Heart right ventricle (tissue), 16 donors: ENCODE measurements at regions not wholly inside any gene's neighbourhood (a gene's known extent, or its start where the extent isn't known, plus 50 kb on each side); places are given as distances from the start of the nearest gene placed in this dataset.
A peak's percentile ranks its signal among the peaks of the same experiment; 100 is the strongest.

ENCODE experiments used
- ATAC-seq, 8 donors: fragments of 200-7000 bp; cut with Tn5 transposase; one replicate each; pipeline ENCODE4 v1.9.1; 2020; ENCODE audit warnings: mild to moderate bottlenecking in 8 of 8, moderate library complexity in 8 of 8, moderate number of reproducible peaks in 1 of 8
- DNase-seq, 2 donors: peaks; one replicate each; pipeline ENCODE4 v3.0.0-alpha.2; 2020
- H3K27ac ChIP-seq, 10 donors: fragments of 200-600 bp; sonication (generic) in 2 of 10; one replicate each; pipeline versions ENCODE4 v1.5.0 to v1.8.0; 2020 to 2022; ENCODE audit warnings: mild to moderate bottlenecking in 3 of 10
- H3K27me3 ChIP-seq, 7 donors: fragments of 200-600 bp; one replicate each; pipeline ENCODE4 v1.8.0; 2021 to 2022; ENCODE audit warnings: mild to moderate bottlenecking in 2 of 7
- H3K36me3 ChIP-seq, 9 donors: fragments of 200-600 bp; sonication (generic) in 1 of 9; one replicate each; pipeline versions ENCODE4 v1.5.0 to v1.8.0; 2020 to 2022; ENCODE audit warnings: mild to moderate bottlenecking in 2 of 9
- H3K4me1 ChIP-seq, 9 donors: fragments of 200-600 bp; sonication (generic) in 1 of 9; one replicate each; pipeline versions ENCODE4 v1.5.0 to v1.8.0; 2020 to 2022; ENCODE audit warnings: mild to moderate bottlenecking in 4 of 9
- H3K4me3 ChIP-seq, 10 donors: fragments of 200-600 bp; sonication (generic) in 2 of 10; one replicate each; pipeline versions ENCODE4 v1.5.0 to v1.8.0; 2020 to 2022; ENCODE audit warnings: mild to moderate bottlenecking in 7 of 10, moderate library complexity in 2 of 10
- H3K9me3 ChIP-seq, 11 donors: fragments of 200-600 bp in 10 of 11; sonication (generic) in 2 of 11; one replicate each; pipeline versions ENCODE4 v1.5.0 to v1.8.0; 2013 to 2022; ENCODE audit warnings: mild to moderate bottlenecking in 2 of 11, control low read depth in 1 of 11, moderate library complexity in 1 of 11
- CTCF ChIP-seq, 9 donors: fragments of 200-600 bp; sonication (generic) in 2 of 9; IDR thresholded peaks; one replicate each; pipeline versions ENCODE4 v1.5.0 to v1.8.0; 2021 to 2022; ENCODE audit warnings: antibody characterized with exemption in 9 of 9, mild to moderate bottlenecking in 5 of 9, moderate library complexity in 1 of 9
- WGBS, 2 donors: extraction: QIAGEN DNeasy Blood & Tissue Kit; methylation state at CpG; one replicate each; pipeline ENCODE4 v1.1.7; 2013; ENCODE audit warnings: inconsistent platforms in 1 of 2; 5-methylcytosine and 5-hydroxymethylcytosine counted together
- intact Hi-C, 10 donors: fragments of 100-400 bp; cut with DNase I; formaldehyde crosslinking; loops; one replicate each; pipeline versions ENCODE4 v1.11.1 to v1.14.2; 2022
- donor health status: Arrhythmogenic right ventricular cardiomyopathy.
- donor health status: ischemic (EF 13 %, LVEDD 7.1; RV severe dilation, severe dysfunction).
- donor health status: healthy with polysubstance abuse.
- donor health status: DM: no; HTN: yes; CAD: no.
- donor health status: DM: no; HTN: no; CAD: no.
- donor health status: ischemic (EF 25% LVEDD 6.9; RV normal size, moderate dysfunction).
- donor health status: ischemic (EF 25% LVEDD 5.7; RV mildly dilated, moderate dysfunction).
- donor health status: healthy.
- donor health status: DM: yes; HTN: yes; CAD: no.
- donor health status: Ischemic cardiomyopathy.
- donor health status: ischemic (EF 35%, LVEDD 5.7; RV mildly dilated, moderate dysfunction).
- donor health status: nonischemic (EF 11% LVEDD 7.7; RV severe dilation, severe dysfunction).
- donor health status: DM: yes; HTN: yes; CAD: no.
- donor health status: PGD.
- donor health status: ischemic (EF 29% LVEDD 5.4; RV normal size, mild dysfunction).
- donor health status: nonischemic (EF 23%, LVEDD 6.1; RV moderate dilation, normal function).

- no peak for TF ChIP-seq CTCF (IDR thresholded peaks at IDR 0.05)
- 81 to 90% methylated on average over 7 to 8 of the region's 8 CpGs for WGBS, 2 donors
- Histone ChIP-seq H3K27me3 (peaks cover 0 to 22% (median 11%) of the 10 kb centered on the region in 7 donors), H3K9me3 (no peaks in the 10 kb centered on the region), H3K36me3 (no peaks in the 10 kb centered on the region), H3K4me3 (no peak overlapping the region), H3K27ac (no peak overlapping the region), H3K4me1 (peaks cover 18 to 52% (median 30%) of the 10 kb centered on the region in 9 donors)
- DNase-seq (no peak), ATAC-seq (no peak)
- intact Hi-C loops: no loop called here
These were observed 99.2 kb upstream of the FOXP4 start for GRCh38 chr6:41446907-41447545.

GRCh38 chr6:41448256-41448655 lies 97.9 kb upstream of the FOXP4 start:
- no peak for TF ChIP-seq CTCF (IDR thresholded peaks at IDR 0.05)
- no peak overlapping the region for H3K4me3 ChIP-seq
- no peak overlapping the region for H3K27ac ChIP-seq
- no peak for ATAC-seq
- no peak for DNase-seq
- H3K9me3 ChIP-seq: no peaks in the 10 kb centered on the region
- H3K4me1 ChIP-seq: peaks cover 17 to 47% (median 30%) of the 10 kb centered on the region in 9 donors
- intact Hi-C loops: no loop called here
- H3K27me3 ChIP-seq: peaks cover 0 to 10% (median 0%) of the 10 kb centered on the region in 7 donors
- 100% methylated on average over 1 of the region's 1 CpG for WGBS, 2 donors
- H3K36me3 ChIP-seq: no peaks in the 10 kb centered on the region

DNA sequence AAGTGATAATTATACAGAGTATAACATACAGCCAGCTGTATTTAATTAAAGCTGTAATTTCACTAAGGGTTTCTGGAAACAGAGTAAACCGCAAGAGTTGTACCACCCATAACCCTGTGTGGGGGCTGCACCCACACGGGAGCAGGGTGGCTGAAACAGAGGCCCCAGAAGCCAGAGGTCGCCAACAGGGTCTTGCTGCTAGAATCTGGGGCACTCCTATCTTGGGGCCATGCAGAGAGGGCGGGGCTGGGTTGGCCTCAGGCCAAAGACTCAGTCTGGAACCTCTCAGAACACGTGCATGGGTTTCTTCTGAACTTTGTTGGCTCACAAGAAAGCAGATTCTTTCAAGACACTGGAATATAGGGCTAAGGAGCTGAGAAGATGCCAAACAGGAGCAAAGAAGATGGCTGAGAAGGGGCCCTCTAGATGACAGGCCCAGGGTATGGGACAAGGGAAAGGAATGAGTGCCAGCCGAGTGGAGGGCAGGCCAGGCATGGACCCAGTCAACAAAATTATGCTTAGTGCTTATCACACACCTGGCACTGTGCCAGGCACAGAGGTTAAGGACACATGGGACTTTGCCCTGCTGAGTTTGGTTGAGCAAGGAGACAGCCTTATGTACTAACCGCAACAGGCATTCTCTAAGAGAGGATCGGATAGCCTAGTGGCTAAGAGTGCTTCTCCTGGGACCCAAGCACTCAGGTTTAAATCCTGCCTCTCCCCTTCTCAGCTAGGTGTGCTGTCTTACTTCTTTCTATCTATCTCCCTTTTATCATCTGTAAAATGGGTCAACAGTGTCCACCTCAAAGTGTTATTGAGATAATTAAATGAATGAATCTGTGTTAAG lies 96.6 kb upstream of the FOXP4 start:
- H3K4me3 ChIP-seq: no peak overlapping the region
- WGBS, 2 donors: 51 to 53% methylated on average over 8 of the region's 8 CpGs
- ATAC-seq: peak in 7 of 8 donors; percentile 10 to 32 (median 20)
- H3K27me3 ChIP-seq: peaks cover 0 to 2% (median 0%) of the 10 kb centered on the region in 7 donors
- peak overlapping the region in 7 of 10 donors; percentile 8 to 89 (median 84) for H3K27ac ChIP-seq
- H3K9me3 ChIP-seq: no peaks in the 10 kb centered on the region
- peaks cover 16 to 35% (median 28%) of the 10 kb centered on the region in 9 donors for H3K4me1 ChIP-seq
- H3K36me3 ChIP-seq: no peaks in the 10 kb centered on the region
- no peak for TF ChIP-seq CTCF (IDR thresholded peaks at IDR 0.05)
- intact Hi-C loops: loop anchor here in 2 of 10 donors (5.0 to 10.0 kb wide), 2 partner anchors 75 to 77 kb away; no protein-coding TSS in a partner anchor
- peak in 1 of 2 donors; percentile 38 for DNase-seq

DNA sequence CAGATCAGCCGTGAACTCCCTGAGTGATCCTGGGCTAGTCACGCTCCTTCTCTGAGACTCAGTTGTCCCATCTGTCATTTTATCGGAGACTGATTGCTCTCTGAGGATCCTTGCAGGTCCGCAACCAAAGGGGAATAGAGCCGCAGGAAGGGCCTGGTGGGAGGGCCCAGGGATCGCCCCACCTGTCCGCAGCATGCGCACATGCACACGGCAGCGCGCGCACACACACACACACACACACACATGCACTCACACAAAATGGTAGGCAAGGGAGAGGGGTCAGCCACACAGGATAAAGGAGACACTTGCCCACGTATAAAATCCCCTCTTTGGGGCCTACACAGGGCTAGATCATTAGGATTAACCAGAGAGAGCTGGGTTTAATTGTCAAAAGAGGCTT lies 95.6 kb upstream of the FOXP4 start:
- ATAC-seq (no peak), DNase-seq (no peak)
- H3K4me3 ChIP-seq: no peak overlapping the region
- H3K9me3 ChIP-seq: no peaks in the 10 kb centered on the region
- TF ChIP-seq CTCF (IDR thresholded peaks at IDR 0.05): no peak
- H3K27ac ChIP-seq: peak overlapping the region in 9 of 10 donors; percentile 72 to 89 (median 84)
- no peaks in the 10 kb centered on the region for H3K36me3 ChIP-seq
- peaks cover 16 to 35% (median 28%) of the 10 kb centered on the region in 9 donors for H3K4me1 ChIP-seq
- 91 to 93% methylated on average over 13 of the region's 13 CpGs for WGBS, 2 donors
- intact Hi-C loops: loop anchor here in 2 of 10 donors (5.0 to 10.0 kb wide), 2 partner anchors 76 to 78 kb away; no protein-coding TSS in a partner anchor
- peaks cover 0 to 5% (median 0%) of the 10 kb centered on the region in 7 donors for H3K27me3 ChIP-seq
